GM19351 (cell line): ENCODE measurements at regions not wholly inside any gene's neighbourhood (a gene's known extent, or its start where the extent isn't known, plus 50 kb on each side); places are given as distances from the start of the nearest gene placed in this dataset.

Experiments
- ATAC-seq: cut with Tn5 transposase; IDR thresholded peaks from one replicate; pipeline ENCODE4 v1.9.1; 2021; ENCODE audit warnings: mild to moderate bottlenecking, moderate library complexity; ENCODE audit not compliant: unreplicated experiment

GRCh38 chr2:217108575-217109027, 248.7 kb upstream of the TNP1 start:
- ATAC-seq = no peak

- no peak for ATAC-seq
Observed at GRCh38 chr2:217108086-217108485, 248.2 kb upstream of the TNP1 start.

DNA sequence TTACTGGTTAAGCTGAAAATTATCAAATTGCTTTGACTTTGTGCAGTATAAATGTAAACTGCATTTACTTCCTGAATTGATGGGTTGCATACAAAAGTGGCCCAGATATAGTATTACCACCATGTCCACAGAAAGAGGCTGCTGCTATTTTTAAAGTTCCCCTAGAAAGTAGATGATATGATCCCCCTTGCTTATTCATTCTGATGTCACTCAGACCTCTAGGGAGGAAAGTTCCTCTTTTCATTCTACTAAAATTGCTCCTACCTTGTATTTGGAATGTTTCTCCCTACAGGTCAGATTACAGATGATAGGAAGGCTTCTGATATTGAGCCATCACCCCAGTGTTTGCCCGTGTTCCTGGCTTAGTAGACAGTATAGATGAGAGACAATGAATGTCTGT, 247.6 kb upstream of the TNP1 start:
- no peak for ATAC-seq

- ATAC-seq = no peak
Observed at GRCh38 chr2:217106650-217107014, 246.8 kb upstream of the TNP1 start.

DNA sequence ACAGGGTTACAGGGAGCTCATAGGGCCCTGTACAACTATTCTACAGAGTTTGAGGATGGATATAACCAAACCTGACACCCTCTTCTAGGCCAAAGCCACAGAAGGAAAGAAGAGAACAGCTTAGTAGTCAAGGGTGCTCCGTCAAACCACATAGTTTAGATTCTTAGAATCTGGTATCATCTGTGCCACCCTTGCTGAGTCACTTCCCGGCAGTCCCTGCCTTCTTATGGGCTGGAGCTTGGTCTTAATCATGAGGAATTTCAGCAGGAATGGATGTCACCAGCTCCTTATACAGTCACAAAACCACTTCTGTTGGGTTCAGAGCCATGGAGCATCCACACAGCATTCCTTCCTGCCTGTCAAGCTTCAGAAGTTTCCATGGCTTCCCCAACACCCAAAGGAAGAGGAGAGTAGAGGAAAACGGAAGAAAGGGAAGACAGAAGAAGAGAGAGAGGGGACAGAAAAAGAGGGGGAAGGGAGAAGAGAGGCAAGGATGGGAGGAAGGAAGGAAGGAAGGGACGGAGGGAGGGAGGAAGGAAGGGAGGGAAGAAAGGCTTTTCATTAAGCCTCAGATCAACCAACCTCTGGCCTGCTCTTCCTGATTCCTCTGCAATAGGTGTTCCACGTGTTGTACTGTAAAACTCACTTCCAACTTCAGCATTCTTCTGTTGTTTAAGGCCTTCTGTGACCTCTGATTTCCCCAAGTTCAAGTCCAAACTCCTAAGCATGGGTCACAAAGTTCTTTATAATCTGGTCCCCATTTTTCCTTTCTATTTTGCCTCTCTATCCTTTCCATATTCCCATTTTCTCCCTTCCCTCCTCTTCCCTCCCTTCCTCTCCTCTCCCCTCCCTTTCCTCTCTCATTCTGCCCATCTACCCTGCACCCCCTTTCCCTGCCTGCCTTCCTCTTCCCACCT, 246.1 kb upstream of the TNP1 start:
- no peak for ATAC-seq

DNA sequence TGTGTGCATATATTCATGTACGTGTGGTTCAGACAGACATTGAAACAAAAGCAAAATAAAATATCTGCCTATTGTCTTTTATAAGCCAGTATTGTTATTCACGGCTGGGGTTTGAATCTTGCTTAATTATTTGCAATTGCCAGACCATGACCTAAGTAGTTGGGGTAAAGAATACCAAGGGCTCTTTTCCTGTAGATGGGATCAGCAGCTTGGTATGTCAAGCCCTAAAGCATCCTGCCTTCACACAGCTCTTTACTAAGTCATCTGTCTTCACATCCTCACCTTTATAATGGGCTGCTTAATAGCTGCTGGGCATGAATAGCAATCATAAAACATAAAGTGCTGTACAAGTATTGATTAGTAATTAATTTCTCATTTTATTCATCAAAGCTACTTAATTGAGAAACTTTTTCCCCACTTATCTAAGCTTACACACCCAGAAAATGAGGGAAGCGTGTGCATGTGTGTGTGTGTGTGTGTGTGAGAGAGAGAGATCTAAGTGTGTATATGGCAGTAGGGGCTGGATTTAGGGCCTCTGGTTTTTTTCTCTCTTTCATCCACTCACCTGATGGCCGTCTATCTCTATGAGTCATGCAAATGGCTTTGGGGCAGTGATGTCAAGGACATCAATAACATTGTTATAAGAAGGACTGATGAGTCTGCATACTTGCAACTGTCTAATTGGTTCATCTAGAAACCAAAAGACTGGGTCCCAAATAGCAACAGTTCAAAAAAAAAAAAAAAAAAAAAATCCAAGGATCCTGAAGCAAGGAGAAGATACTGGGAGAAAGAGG, 244.1 kb upstream of the TNP1 start:
- ATAC-seq = no peak

- no peak for ATAC-seq
Observed at GRCh38 chr2:217102956-217103355, 243.1 kb upstream of the TNP1 start.

- ATAC-seq = peak; percentile 84
Observed at GRCh38 chr2:217101972-217102371, 242.1 kb upstream of the TNP1 start.

GRCh38 chr2:217099561-217099960, 239.7 kb upstream of the TNP1 start:
- no peak for ATAC-seq

DNA sequence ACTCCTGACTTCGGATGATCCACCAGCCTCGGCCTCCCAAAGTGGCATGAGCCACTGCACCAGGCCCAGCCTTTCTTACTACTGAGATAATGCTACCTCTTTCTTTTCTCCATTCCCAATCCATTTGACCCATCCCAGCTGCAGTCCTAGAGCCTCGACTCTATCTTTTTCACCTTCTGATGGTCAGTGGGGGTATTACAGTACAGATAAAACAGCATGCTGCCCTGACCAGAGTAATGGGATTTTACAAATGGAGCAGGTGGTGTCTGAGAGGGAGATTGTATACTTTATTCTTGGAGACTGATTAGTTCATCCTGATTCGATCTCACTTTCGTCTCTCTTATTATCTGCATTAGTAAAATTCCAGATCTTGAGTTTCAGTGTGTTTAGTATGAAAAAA, 238.6 kb upstream of the TNP1 start:
- ATAC-seq = no peak

DNA sequence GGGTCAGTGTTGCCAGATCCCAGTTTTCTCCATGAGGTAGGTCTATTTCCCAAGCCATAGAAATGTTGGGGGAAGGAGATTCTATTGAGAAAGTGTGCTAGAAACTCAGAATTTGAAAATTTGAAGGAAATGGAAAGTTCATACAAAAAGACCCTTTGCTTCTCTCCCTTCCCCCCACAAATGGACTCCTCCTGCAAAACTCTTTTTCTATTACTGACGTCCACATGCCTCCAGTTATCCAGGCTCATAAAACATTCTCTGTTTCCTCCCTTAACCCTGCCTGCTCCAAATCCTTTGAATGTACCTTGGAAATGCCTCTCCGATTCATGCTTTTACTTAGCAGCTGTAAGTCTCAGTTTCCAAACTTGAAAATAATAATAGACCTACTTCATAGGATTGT, 237.5 kb upstream of the TNP1 start:
- ATAC-seq = no peak

DNA sequence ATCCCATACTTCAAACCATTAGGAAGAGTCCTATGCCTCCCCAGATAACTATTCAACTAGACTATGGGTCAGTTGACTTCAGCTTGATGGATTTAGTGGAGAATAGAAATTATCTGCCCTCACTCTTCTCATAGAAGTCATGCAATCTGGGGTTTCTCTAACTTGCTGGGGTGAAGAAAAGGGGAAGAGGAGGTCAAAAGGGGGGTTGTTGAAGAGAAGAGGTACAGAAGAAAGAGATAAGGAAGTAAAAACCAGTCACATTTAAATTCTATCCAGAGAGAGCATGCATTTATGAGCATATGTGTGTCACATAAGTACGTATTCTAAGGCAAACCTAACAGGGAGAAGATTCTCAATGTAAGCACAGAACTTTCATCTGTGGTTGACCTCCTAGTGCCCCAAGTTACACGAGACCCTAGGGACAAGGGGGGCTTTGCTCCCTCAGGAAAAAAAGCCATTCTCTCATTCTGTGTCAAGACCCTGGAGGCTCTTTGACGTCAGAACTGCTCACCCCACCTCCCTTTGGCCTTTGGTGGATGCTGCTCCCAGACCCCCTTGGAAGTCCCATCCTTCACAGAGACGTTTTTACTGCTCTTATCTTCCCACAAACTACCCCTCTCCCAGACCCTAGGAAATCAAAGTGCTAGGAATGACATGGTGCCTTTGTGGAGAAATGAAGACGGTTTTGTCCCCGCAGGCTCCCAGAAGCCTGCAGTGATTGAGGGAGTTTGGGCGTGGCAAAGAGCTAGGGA, 236.8 kb upstream of the TNP1 start:
- ATAC-seq = no peak

DNA sequence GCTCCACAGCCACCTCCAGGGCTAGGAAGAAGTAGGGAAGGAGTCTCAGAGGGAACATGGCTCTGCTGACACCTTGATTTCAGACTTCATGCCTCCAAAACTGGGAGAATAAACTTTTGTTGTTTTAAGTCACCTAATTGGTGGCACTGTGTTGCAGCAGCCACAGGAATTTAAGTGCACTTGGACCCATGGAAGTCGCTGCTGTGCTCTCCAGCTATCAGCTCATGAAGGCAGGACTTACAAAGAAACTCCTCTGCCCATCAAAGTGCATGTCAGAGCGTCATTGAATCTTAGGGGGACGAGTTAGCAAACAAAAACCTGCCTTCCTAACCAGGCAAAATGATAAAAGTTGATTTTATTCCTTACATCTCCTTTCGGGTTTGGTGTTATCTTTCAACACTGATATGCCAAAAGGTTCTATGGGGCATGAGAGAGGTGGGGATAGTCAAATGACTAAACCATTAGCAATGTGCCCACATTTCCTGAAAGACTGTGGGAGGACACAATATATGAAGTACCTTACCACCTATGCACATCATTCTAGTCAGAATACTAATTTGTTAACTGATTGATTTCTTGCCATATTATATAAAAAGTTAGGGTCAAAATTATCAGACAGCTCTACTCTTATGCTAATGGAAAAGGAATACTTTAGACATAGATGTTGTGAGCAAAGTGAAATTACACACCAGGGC, 235.8 kb upstream of the TNP1 start:
- no peak for ATAC-seq

- ATAC-seq = no peak
Observed at GRCh38 chr2:217092710-217093379, 233.0 kb upstream of the TNP1 start.

GRCh38 chr2:217091531-217091930, 231.7 kb upstream of the TNP1 start:
- ATAC-seq = no peak

DNA sequence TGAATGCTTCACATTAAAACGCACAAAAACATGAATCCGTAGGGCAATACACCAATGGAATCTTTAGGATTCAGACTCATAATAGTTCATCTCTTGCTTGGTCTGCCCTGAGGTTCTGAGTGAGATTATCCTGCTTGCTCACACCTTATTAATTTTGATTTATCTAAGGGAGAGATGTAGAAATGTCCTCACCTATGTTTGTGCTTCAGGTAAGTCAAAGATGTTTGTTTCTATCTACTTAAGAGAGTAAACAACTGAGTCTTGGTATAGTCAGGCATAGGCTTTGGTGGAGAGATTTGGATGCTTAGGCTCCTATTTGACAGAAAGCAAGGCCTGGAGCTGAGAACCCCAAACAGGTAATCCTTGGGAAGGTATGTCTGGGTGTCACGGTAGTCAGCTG, 231.0 kb upstream of the TNP1 start:
- ATAC-seq = no peak

DNA sequence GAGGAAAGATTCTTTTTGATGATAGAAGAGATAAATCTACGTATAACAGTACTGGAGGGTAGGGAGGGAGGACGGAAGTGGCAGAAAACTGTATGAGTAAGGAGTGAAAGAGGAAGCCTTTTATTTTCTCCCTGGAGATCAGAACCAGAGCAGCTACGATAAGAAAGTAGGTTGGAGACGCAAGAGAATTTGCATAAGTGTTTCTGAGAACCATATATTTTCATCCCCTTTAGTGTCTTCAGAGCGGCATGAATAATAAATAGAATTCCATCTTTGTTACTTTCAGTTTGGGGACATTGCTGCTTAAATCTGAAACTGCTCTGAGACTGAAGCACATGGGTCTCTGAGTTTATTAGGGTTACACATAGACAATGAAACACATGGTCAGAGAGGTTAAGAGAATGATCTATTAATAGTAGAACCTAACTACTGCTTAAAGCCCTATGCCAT, 230.2 kb upstream of the TNP1 start:
- ATAC-seq = peak; percentile 73

DNA sequence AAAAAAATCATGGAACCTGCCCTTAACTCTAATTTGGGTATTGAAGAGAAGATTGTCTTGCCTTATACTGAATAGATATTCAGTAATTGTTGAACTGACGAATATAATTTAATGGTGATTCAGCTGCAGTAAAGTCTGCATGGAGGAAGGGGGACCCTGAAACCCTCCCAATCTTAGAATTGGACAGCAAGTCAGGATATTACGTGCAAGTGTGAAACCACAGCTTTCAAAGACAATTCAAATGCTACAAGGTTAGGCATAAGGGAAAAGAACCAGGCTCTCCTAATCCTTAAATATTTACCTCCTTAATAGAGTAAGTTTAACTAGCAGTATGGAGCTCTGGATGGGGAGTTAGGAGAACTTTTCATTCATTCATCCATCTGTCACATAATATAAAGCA, 226.9 kb upstream of the TNP1 start:
- ATAC-seq = no peak

- ATAC-seq = peak; percentile 52
Observed at GRCh38 chr2:217086038-217086522, 226.2 kb upstream of the TNP1 start.

GRCh38 chr2:217085543-217085942, 225.7 kb upstream of the TNP1 start:
- ATAC-seq = no peak
